Stimulated activated CD4-positive, alpha-beta T cell treated with anti-CD3 and anti-CD28 coated beads, Interleukin-15, amount 100 ng/mL, for 48 hours (primary cell): ENCODE measurements at regions not wholly inside any gene's neighbourhood (a gene's known extent, or its start where the extent isn't known, plus 50 kb on each side); places are given as distances from the start of the nearest gene placed in this dataset.

Source experiments
- DNase-seq, 2 donors: peaks; one replicate each; pipeline ENCODE4 v3.0.0-alpha.2; 2020; ENCODE audit warnings: low read depth in 2 of 2

DNA sequence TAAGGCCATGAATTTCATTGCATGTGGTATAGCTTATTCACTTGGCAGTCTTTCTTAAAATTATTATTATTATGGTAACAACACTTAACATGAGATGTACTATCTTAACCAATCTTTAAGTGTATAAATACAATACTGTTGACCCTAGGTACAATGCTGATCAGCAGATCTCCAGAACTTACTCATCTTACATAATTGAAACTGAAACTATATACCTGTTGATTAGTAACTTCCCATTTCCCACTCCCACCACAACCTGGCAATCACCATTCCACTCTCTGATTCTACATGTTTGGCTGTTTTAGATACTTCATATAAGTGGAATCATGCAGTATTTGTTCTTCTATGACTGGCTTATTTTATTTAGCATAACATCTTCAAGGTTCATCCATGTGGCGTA lies 150.2 kb upstream of the POU2AF2 start:
- no peak for DNase-seq

DNA sequence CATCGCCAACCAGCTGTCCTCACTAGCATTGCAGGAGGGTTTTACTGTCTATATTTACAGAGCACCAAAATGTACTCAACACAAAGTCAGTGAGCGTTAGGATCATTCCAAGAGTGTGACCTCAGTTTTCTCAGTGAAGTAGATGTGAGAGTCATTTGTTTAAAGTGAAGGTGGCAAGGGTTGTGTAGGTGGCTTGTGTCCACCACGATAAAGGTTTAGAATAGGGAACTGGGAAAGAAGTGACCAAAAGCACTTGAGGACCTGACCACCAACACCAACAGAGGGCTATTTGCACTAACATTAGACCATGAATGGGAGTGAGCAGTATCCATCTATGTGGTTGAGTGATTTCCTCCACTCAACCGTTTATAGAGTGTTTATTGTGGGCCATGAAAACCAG lies 152.5 kb upstream of the POU2AF2 start:
- DNase-seq = no peak

DNA sequence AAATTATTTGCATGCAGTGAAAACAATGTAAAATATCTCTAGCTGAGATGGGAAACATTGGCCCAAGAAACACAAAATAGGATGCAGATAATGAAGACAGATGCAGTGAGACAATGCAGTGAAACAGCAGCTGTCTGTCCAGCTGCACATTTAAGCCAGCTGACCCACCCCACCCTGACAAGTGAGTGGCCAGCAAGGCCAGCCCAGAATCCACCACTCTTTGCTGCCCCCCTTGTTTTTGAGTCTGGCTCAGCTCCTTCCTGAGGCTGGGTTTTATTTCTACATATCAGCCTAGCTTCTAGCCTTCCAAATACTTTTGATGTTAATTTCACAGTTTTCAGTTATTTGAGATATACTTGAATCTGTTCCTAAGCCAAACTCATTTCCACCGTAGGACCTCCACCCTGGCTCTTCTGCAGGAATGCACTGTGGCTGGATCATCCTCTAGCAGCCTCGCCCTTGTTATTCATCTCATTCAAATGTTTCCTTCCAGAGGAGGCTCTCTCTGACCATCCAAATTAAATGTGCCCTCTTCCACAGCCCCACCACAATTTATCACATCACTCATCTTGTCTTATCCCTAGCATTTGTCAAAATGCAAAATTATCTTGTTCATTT lies 154.1 kb upstream of the POU2AF2 start:
- DNase-seq = no peak

GRCh38 chr11:111089759-111090158 lies 155.8 kb upstream of the POU2AF2 start:
- no peak for DNase-seq

GRCh38 chr11:111088847-111089355 lies 156.6 kb upstream of the POU2AF2 start:
- DNase-seq = no peak

DNA sequence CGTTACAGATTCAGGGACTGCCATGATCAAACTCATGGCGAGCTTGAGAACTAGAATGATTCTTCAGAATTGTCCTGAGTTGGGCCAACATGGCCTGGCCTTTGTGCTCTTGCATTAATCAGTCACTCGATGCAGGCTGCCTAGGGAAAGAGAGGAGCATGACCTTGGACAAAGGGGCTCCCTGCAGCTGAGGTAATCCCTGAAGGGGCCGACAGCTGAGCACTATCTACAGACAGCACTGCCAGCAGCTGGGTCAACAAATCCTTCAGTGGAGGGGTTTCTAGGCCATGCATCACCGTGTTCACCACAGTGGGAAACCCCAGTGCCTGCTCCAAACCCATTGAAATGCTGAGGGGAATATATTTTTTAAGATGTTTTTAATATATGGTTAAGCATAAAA lies 159.5 kb upstream of the POU2AF2 start:
- DNase-seq = no peak

GRCh38 chr11:111082664-111083063 lies 162.9 kb upstream of the POU2AF2 start:
- no peak for DNase-seq

DNA sequence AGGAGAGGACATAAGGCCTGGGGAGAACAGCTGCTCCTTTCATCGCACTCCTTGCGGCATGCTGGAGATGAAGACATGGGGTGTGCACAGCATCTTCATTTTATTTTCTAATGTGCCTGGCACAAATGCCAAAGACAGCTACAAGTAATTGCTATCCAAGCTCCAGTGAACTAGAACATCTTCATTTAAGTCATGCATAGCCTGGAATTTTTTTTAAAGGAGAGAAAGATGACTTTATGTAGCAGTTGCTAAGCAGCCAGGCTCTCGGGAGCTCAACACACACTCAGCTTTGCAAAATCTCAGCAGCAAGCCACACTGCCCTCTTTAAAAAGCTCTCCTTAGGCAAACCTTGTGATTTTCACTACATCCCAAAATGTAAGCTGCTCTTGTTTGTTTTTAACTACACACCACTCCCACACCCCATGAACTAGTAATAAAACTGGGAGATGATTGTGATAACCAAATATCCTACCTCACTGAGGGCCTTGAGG lies 164.5 kb upstream of the POU2AF2 start:
- no peak for DNase-seq

DNA sequence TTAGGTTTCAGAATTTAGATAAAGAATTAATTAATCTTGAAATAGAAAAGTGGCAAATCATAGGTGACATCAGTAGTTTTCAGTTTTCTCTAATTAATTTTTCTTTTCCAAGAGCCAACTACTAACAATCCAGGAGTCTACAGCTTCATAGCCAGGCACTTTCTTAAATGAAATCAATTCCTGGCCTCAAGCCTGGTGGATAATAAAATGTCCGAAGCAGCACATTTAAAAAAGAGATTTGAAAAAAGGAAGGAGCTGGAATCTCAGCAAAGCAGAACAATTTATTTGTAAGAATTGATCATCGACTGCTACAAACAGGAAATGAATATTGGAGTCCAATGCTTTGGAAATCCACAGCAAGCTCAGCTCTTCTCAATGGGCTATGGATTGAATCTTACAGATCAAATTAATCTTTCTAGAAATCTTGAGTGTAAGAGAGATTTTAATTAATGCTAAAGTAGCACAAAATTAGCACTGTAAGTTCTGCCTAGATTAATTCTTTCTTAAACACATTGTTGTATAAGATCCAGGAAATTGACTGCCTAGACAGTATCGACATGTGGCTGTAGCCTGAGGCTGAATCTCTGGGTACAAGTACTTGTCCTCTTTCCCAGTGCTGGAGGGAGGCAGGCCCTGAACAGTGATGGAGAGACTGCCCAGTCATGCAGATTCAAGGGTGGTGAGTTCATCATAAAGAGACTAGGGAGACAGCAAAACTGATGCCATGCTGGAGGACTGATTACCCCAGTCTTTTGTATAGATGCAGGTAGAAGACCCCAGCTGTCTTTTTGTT lies 167.8 kb upstream of the POU2AF2 start:
- DNase-seq = no peak

- DNase-seq = no peak
These were observed 176.5 kb upstream of the POU2AF2 start for GRCh38 chr11:111069066-111069465.

- no peak for DNase-seq
These were observed 177.5 kb upstream of the POU2AF2 start for GRCh38 chr11:111067994-111068393.

DNA sequence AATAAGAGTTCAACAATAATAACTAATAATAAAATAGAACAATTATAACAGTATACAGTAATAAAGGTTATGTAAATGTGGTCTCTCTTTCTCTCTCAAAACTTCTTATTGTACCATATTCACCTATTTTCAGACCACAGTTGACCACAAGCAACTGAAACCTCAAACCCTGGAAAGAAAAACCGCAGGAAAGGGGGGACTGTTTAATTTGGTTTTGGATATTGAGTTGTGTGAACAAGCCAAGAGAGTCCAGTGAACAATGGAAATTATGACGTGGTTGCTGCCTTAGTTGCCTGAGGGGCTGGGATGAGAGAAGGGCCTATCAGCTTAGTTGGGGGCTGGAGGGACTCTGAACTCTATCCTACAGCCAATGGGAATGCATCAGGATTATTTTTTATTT lies 178.7 kb upstream of the POU2AF2 start:
- DNase-seq = no peak

GRCh38 chr11:111063726-111064517 lies 181.6 kb upstream of the POU2AF2 start:
- no peak for DNase-seq

GRCh38 chr11:111062420-111062819 lies 183.1 kb upstream of the POU2AF2 start:
- DNase-seq = no peak

DNA sequence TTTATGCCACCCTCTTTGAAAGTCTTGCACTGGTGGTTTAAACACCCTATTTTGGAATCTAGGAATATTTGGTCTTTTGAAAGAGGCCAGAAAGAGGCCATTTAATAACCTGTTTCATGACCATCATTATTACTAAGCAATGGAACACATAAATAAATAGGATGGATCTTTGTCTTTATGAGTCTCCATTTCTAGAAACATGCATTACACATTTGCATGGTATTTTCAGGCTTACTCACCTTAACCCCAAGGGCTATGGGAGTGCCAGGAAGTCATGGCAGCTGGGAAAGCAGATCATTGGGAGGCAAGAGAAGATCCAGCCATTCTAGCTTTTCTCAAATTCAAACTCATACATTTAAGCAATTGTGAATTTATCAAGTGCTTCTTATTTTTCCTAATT lies 185.8 kb upstream of the POU2AF2 start:
- DNase-seq = no peak

GRCh38 chr11:111049131-111049530 lies 196.4 kb upstream of the POU2AF2 start:
- no peak for DNase-seq

GRCh38 chr11:111047374-111047773 lies 198.2 kb upstream of the POU2AF2 start:
- no peak for DNase-seq

DNA sequence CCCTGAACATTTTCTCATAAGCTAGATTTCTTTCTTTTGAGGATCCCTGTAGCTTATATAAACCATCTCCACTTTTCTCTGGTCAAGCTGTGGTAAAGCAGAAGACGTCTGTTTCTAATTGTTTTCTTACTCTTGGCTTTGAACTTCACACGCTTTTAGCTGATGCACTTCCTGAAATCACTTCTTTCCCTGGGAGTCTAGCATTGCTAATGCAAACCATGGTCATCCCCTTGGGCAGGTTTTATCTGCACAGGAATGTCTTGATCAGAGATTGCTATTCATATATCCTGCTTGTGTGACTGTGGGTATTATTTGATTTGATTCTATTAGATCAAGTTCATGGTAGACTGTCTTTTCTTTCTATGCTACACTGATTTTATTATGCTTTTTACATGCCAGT lies 199.2 kb upstream of the POU2AF2 start:
- DNase-seq = no peak

DNA sequence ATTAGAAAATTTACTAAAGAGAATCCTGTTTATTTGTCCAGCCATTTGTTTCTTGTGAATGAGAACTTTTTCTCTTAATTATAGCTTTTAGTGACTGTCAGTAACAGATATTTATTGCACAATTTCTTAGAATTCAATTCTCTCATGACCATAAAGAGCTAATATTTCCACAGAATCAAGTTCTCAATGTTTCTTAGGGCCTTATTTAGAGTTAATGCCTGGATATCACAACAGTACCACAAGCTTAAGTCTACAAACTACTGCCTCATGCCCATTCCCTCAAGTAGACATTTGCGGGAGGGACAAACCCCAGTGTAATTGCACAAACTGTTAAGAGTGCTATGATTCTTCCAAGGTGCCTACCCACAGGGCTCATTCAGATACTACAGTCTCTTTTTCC lies 199.7 kb upstream of the POU2AF2 start:
- no peak for DNase-seq

DNA sequence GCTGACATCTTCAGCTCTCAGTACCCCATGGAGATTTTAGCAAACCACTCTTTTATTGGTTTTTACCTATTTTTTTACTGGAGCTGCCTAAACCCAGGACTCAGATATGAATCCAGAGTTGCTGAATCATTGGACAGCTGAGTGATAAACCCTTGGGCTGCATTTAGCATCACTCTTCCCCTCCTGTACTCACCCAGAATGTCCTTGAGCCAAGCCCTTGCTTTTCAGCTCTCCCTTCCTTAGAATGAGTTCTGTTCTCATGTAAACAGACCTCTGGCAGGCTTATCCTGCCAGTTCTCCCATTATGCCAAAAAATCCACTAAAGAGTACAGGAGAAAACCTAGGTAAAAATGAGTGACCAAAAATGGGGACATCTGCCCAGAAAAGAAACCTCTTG lies 200.1 kb upstream of the POU2AF2 start:
- no peak for DNase-seq

DNA sequence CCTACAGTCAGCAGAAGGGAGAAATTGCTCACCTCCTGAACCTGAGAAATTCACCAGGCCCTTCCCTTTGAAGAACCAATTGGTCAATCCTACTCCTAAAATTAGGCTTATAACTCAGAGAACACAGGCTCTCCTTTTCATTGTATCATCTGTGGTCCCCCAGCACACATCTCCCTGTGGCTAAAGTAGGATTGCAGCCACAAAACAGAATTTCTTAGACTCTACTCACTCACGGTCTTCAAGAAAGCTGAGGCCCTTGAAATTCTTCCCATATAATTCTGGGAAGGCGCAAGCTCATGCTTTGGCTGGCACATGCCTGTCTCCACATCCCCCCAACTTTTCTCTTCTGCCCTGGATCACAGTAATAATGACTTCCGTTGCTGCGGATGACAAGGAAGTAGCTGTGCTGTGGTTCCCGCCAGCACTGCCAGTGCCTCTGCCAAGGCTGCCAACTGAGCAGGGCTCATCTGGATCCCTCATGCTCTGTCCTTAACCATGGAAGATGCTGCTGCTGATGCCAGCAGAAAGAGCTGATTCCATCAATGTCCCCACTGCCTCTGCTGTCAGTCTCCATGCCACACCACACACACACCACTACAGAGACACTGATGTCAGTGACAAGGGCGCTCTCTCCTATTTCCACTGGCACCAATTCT lies 200.6 kb upstream of the POU2AF2 start:
- DNase-seq = no peak

GRCh38 chr11:111039982-111040381 lies 205.5 kb upstream of the POU2AF2 start:
- no peak for DNase-seq
